Breast epithelium (tissue), 4 donors: ENCODE measurements at regions not wholly inside any gene's neighbourhood (a gene's known extent, or its start where the extent isn't known, plus 50 kb on each side); places are given as distances from the start of the nearest gene placed in this dataset.

Experiments
- DNase-seq, 2 donors: peaks; one replicate each; pipeline ENCODE4 v3.0.0-alpha.2; 2019; ENCODE audit warnings: low spot score in 2 of 2
- H3K27ac ChIP-seq, 2 donors: fragments of 200-600 bp; sonication (generic) in 1 of 2; one replicate each; pipeline ENCODE4 v1.5.1; 2016 to 2019; ENCODE audit warnings: mild to moderate bottlenecking in 1 of 2
- H3K27me3 ChIP-seq, 2 donors: fragments of 200-600 bp; sonication (generic) in 1 of 2; one replicate each; pipeline versions ENCODE4 v1.5.1 to v1.6.0; 2017 to 2019; ENCODE audit warnings: control low read depth in 1 of 2, mild to moderate bottlenecking in 1 of 2
- H3K36me3 ChIP-seq: fragments of 200-600 bp; one replicate; pipeline ENCODE4 v1.5.1; 2019
- H3K4me1 ChIP-seq, 2 donors: fragments of 200-600 bp; sonication (generic); one replicate each; pipeline ENCODE4 v1.5.1; 2016 to 2019; ENCODE audit warnings: control low read depth in 1 of 2
- H3K4me3 ChIP-seq, 3 donors: fragments of 200-600 bp; sonication (generic); 1 replicate in 2 of 3; 2 replicates in 1 of 3; pipeline ENCODE4 v1.5.1; 2016 to 2019; ENCODE audit warnings: mild to moderate bottlenecking in 3 of 3, moderate library complexity in 2 of 3
- H3K9me3 ChIP-seq, 2 donors: fragments of 200-600 bp; sonication (generic) in 1 of 2; one replicate each; pipeline ENCODE4 v1.5.1; 2016 to 2019; ENCODE audit warnings: control low read depth in 1 of 2
- POLR2A ChIP-seq: fragments of 450-650 bp; IDR thresholded peaks from one replicate; pipeline ENCODE4 v1.6.1; 2016; ENCODE audit warnings: antibody characterized with exemption, mild to moderate bottlenecking, moderate library complexity
- POLR2AphosphoS5 ChIP-seq, 3 donors: sonication (generic); formaldehyde crosslinking; IDR thresholded peaks; one replicate each; pipeline ENCODE4 v1.6.1; 2017; ENCODE audit warnings: antibody characterized with exemption in 3 of 3
- intact Hi-C: fragments of 100-400 bp; cut with DNase I; formaldehyde crosslinking; loops from one replicate; pipeline ENCODE4 v1.15.1; 2023; ENCODE audit warnings: low total_unique reads
- TF ChIP-seq, protein P1 (sequence below), 3 donors: fragments of 450-650 bp; IDR thresholded peaks; one replicate each; pipeline ENCODE4 v1.5.1; 2016 to 2017; ENCODE audit warnings: antibody characterized with exemption in 3 of 3, mild to moderate bottlenecking in 3 of 3, moderate library complexity in 3 of 3

DNA sequence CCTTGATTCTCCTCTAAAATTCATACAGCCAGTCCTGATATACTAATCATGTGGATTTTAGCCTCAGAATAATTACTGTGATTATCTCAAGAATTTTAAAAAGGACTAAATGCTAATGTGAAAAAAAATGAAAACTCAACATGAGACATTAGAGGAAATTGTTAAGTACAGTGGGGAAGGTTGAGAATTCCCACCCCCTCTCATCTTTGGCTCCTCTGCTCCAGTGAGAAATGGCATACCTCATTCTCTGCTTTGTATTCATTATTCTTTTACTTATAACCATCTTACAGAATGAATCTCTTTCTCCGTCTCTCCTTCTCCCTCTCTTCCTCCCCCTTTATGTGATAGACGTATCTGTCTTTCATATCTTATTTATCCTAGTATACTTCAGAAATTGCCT lies 70.9 kb downstream of the DIRAS3 start:
- H3K4me1 ChIP-seq, result no peaks in the 10 kb centered on the region
- H3K9me3 ChIP-seq, result no peaks in the 10 kb centered on the region
- no peak for DNase-seq
- intact Hi-C loops, result no loop called here
- no peak overlapping the region for H3K27ac ChIP-seq
- no peaks in the 10 kb centered on the region for H3K27me3 ChIP-seq
- TF ChIP-seq, protein P1, sequence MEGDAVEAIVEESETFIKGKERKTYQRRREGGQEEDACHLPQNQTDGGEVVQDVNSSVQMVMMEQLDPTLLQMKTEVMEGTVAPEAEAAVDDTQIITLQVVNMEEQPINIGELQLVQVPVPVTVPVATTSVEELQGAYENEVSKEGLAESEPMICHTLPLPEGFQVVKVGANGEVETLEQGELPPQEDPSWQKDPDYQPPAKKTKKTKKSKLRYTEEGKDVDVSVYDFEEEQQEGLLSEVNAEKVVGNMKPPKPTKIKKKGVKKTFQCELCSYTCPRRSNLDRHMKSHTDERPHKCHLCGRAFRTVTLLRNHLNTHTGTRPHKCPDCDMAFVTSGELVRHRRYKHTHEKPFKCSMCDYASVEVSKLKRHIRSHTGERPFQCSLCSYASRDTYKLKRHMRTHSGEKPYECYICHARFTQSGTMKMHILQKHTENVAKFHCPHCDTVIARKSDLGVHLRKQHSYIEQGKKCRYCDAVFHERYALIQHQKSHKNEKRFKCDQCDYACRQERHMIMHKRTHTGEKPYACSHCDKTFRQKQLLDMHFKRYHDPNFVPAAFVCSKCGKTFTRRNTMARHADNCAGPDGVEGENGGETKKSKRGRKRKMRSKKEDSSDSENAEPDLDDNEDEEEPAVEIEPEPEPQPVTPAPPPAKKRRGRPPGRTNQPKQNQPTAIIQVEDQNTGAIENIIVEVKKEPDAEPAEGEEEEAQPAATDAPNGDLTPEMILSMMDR (IDR thresholded peaks at IDR 0.05), result no peak
- TF ChIP-seq POLR2A (no peak), POLR2AphosphoS5 (IDR thresholded peaks at IDR 0.05) (no peak)
- H3K36me3 ChIP-seq, result no peaks in the 10 kb centered on the region
- H3K4me3 ChIP-seq, result no peak overlapping the region

DNA sequence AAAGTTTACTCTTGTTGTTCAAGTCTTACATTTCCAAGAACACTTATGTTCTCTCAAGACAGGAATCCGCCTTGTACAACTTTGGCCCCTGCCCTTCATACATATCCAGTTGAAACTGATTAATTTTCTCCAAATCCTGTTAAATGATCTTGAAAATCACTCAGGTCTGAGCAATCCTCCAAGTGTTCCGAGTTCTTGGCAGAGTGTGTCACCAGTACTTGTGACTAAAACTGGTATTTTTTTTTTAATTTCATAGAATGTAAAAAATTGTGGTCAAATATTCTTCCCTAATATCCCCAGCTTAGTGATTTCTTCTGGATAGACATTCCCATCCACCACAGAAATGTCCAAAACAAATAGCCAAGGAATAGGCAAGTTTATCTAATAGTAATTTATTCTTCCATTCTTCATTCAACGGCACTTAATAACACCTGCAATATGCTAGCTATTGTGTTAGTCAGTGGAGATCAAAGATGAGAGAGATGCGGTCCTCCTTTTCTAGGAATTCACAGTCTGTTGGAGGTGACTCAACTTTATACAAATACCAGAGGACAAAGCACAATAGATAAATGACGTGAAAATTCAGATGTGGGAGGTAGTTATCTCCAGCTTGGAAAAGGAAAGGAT lies 71.4 kb downstream of the DIRAS3 start:
- H3K27me3 ChIP-seq, result no peaks in the 10 kb centered on the region
- no peaks in the 10 kb centered on the region for H3K4me1 ChIP-seq
- no peaks in the 10 kb centered on the region for H3K36me3 ChIP-seq
- DNase-seq, result no peak
- intact Hi-C loops, result no loop called here
- TF ChIP-seq POLR2A (no peak), POLR2AphosphoS5 (IDR thresholded peaks at IDR 0.05) (no peak)
- TF ChIP-seq, protein P1 (IDR thresholded peaks at IDR 0.05), result no peak
- H3K27ac ChIP-seq, result no peak overlapping the region
- H3K4me3 ChIP-seq, result no peak overlapping the region
- H3K9me3 ChIP-seq, result no peaks in the 10 kb centered on the region

DNA sequence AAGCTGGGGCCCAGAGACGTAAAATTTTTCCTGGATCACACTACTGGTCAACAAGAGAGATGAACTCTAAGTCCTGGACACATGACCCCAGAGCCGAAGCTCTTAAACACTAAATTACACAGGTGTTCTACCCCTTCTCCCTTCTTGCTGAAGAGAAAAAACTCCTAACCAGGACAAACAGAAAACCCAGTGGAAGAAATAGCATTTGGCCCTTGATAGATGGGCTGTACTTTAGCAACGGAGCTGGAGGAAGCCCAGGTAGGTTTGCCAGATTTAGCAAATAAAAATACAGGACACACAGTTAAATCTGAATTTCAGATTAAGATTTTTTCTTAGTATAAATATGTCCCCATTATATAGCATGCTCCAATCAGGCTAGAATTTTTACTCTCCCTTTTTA lies 72.7 kb downstream of the DIRAS3 start:
- TF ChIP-seq POLR2A (no peak), POLR2AphosphoS5 (IDR thresholded peaks at IDR 0.05) (no peak)
- TF ChIP-seq, protein P1 (IDR thresholded peaks at IDR 0.05), result no peak

DNA sequence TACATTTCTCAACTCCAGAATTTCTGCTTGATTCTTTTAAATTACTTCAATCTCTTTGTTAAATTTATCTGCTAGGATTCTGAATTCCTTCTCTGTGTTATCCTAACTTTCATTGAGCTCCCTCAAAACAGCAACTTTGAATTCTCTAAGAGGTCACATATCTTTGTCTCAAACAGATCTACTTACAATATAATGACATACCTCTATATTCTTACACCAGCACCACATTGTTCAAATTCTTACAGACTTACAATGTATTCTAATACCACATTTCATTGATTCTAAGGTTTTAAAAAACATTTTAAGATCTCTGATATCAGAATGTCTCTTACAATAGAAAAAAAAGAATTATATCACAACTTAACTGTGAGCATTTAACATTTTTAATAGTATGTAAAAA lies 77.4 kb downstream of the DIRAS3 start:
- H3K36me3 ChIP-seq, result no peaks in the 10 kb centered on the region
- no peak for DNase-seq
- intact Hi-C loops, result no loop called here
- no peaks in the 10 kb centered on the region for H3K9me3 ChIP-seq
- H3K27me3 ChIP-seq, result no peaks in the 10 kb centered on the region
- TF ChIP-seq POLR2A (no peak), POLR2AphosphoS5 (IDR thresholded peaks at IDR 0.05) (no peak)
- TF ChIP-seq, protein P1 (IDR thresholded peaks at IDR 0.05), result no peak
- no peaks in the 10 kb centered on the region for H3K4me1 ChIP-seq
- H3K4me3 ChIP-seq, result no peak overlapping the region
- no peak overlapping the region for H3K27ac ChIP-seq

More for the DNA sequence above, 72.7 kb downstream of the DIRAS3 start:
- Histone ChIP-seq H3K4me3 (no peak overlapping the region), H3K27me3 (no peaks in the 10 kb centered on the region), H3K27ac (no peak overlapping the region), H3K9me3 (no peaks in the 10 kb centered on the region), H3K36me3 (no peaks in the 10 kb centered on the region), H3K4me1 (no peaks in the 10 kb centered on the region)
- DNase-seq, result no peak
- intact Hi-C loops, result no loop called here

DNA sequence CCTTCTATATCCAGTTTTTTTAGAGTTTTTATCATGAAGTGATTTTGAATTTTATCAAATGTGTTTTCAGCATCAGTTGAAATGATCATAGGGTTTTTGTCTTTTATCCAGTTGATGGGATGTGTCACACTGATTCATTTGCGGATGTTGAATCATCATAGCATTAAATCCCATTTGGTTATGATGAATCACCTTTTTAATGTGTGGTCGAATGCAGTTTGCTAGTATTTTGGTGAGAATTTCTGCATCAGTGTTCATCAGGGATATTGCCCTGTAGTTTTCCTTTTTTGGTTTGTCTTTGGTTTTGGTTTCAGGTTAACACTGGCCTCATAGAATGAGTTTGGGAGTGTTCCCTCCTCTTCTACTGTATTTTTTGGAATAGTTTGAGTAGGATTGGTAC lies 80.3 kb downstream of the DIRAS3 start:
- H3K27me3 ChIP-seq, result no peaks in the 10 kb centered on the region
- H3K4me1 ChIP-seq, result no peaks in the 10 kb centered on the region
- H3K9me3 ChIP-seq, result no peaks in the 10 kb centered on the region
- no peak overlapping the region for H3K4me3 ChIP-seq
- TF ChIP-seq, protein P1 (IDR thresholded peaks at IDR 0.05), result no peak
- TF ChIP-seq POLR2A (no peak), POLR2AphosphoS5 (IDR thresholded peaks at IDR 0.05) (no peak)
- DNase-seq, result no peak
- no peaks in the 10 kb centered on the region for H3K36me3 ChIP-seq
- intact Hi-C loops, result no loop called here
- no peak overlapping the region for H3K27ac ChIP-seq
